ENCODE measurements at regions not wholly inside any gene's neighbourhood (a gene's known extent, or its start where the extent isn't known, plus 50 kb on each side); places are given as distances from the start of the nearest gene placed in this dataset.

DNA sequence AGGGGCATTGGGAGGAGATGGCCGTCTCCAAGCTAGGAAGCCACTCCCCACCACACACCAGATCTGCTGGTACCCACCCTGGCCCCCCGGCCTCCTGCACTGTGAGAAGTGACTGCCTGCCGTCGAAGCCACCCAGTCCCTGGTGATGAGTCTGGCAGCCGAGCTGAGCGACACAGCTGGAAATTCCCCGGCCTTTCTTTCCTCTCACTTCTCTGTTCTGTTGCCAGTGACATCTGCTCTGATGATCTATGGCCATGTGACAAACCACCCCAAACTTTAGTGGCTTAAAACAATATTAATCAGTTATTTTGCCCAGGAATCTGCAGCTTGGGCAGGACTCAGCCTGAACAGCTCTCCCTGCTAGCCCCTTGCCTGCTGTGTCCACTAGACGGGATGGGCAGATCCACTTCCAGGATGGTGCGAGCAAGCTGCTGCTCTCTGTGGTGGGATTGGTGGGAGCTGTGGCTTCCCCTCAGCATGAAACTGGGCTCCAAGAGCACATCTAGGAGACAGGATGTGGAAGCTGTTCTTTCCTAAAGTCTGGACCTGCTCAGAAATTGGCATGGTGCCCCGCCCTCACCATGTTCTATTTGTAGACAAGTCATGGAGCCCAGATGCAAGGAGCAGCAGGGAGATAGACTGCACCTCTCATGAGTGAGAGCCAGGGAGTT is 211.2 kb downstream of the GADD45G start:
- H3K4me2 ChIP-seq (ENCODE audit: low read depth, low read length, poor library complexity, severe bottlenecking): no peak overlapping the region
- TF ChIP-seq, protein P1, sequence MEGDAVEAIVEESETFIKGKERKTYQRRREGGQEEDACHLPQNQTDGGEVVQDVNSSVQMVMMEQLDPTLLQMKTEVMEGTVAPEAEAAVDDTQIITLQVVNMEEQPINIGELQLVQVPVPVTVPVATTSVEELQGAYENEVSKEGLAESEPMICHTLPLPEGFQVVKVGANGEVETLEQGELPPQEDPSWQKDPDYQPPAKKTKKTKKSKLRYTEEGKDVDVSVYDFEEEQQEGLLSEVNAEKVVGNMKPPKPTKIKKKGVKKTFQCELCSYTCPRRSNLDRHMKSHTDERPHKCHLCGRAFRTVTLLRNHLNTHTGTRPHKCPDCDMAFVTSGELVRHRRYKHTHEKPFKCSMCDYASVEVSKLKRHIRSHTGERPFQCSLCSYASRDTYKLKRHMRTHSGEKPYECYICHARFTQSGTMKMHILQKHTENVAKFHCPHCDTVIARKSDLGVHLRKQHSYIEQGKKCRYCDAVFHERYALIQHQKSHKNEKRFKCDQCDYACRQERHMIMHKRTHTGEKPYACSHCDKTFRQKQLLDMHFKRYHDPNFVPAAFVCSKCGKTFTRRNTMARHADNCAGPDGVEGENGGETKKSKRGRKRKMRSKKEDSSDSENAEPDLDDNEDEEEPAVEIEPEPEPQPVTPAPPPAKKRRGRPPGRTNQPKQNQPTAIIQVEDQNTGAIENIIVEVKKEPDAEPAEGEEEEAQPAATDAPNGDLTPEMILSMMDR (IDR thresholded peaks at IDR 0.05; ENCODE audit: insufficient read depth, low read length, poor library complexity, severe bottlenecking): no peak
- TF ChIP-seq EZH2phosphoT487 (conservative IDR thresholded peaks at IDR 0.05; ENCODE audit: low read length): no peak
- no peak overlapping the region for H3K9ac ChIP-seq (ENCODE audit: low read length)

DNA sequence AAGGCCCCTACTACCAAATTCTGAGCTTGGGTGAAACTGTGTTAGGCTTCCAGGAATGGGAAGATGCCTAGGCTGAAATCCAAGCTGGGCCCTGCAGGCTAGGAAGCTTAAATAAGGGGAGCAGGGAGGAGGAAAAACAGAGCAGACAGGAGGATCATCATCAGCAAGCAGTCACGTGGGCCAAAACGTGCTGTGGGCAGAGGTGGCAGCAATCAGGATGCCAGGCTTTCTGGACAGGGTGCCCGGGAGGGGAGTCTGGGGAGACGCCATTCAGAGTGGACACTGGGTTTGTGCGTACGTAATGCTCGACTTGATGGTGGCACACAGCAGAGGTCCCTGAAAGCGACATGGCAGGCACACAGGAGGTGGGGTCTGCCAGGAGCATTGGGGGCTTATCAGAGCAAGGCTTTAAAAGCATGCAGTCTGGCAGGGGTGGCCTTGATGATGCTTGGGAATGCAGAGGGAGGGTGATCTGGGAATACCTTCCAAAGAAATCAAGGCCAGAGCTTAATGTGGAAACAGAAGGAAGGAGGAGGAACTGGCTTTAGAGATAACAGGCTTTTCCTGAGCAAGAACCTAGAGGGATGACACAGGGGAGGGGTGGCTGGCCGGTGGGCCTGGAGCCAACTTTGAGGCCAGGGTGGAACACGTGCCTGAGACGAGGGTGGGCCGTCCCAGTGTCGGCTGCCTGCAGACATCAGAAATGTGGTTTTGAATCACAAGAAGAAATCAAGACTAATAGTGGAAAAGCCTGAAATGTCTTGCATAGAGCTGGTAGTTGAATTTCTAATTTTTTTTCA is 212.5 kb downstream of the GADD45G start:
- Histone ChIP-seq H3K36me3 (ENCODE audit: low read length) (no peaks in the 10 kb centered on the region), H3K4me2 (ENCODE audit: low read depth, low read length, poor library complexity, severe bottlenecking) (no peak overlapping the region), H2AFZ (ENCODE audit: low read depth, low read length, severe bottlenecking) (no peak overlapping the region), H3K27ac (ENCODE audit: low read depth, low read length) (no peak overlapping the region), H3K9me3 (ENCODE audit: insufficient read depth, low read length) (no peaks in the 10 kb centered on the region), H3F3A (ENCODE audit: insufficient read depth) (no peaks in the 10 kb centered on the region), H3K9me2 (replicated peaks; ENCODE audit: insufficient read depth, low read length) (no peaks in the 10 kb centered on the region), H3K4me3 (ENCODE audit: insufficient read depth, low read length, poor library complexity, severe bottlenecking) (no peak overlapping the region), H4K20me1 (ENCODE audit: low read depth, low read length) (no peaks in the 10 kb centered on the region), H3K79me2 (ENCODE audit: insufficient read depth, low read length) (no peaks in the 10 kb centered on the region), H3K9ac (ENCODE audit: low read length) (no peak overlapping the region), H3K27me3 (ENCODE audit: low read length) (no peaks in the 10 kb centered on the region)
- TF ChIP-seq, protein P1 (IDR thresholded peaks at IDR 0.05; ENCODE audit: insufficient read depth, low read length, poor library complexity, severe bottlenecking): no peak
- TF ChIP-seq EZH2phosphoT487 (conservative IDR thresholded peaks at IDR 0.05; ENCODE audit: low read length): no peak

More for the DNA sequence above, 211.2 kb downstream of the GADD45G start:
- Histone ChIP-seq H3K27ac (ENCODE audit: low read depth, low read length) (no peak overlapping the region), H3K9me2 (replicated peaks; ENCODE audit: insufficient read depth, low read length) (no peaks in the 10 kb centered on the region), H3K27me3 (ENCODE audit: low read length) (no peaks in the 10 kb centered on the region), H3K4me3 (ENCODE audit: insufficient read depth, low read length, poor library complexity, severe bottlenecking) (no peak overlapping the region), H2AFZ (ENCODE audit: low read depth, low read length, severe bottlenecking) (no peak overlapping the region), H3K36me3 (ENCODE audit: low read length) (no peaks in the 10 kb centered on the region), H3F3A (ENCODE audit: insufficient read depth) (no peaks in the 10 kb centered on the region), H4K20me1 (ENCODE audit: low read depth, low read length) (no peaks in the 10 kb centered on the region), H3K9me3 (ENCODE audit: insufficient read depth, low read length) (no peaks in the 10 kb centered on the region), H3K79me2 (ENCODE audit: insufficient read depth, low read length) (no peaks in the 10 kb centered on the region)

DNA sequence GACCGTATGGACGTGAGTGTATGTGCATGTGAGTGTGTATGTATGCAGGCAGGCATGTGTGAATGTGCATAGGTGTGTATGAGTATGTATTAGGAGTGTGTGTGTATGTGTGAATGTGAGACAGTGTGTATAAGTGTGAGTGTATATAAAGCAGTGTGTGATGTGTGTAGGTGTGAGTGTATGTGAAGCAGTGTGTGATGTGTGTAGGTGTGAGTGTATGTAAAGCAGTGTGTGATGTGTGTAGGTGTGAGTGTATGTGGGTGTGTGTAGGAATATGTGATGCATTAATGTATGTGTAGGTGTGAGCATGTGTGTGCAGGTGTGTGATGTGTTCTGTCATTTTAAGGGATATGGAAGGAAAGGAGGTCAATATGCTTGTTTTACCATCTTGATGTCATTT is 215.5 kb downstream of the GADD45G start:
- no peaks in the 10 kb centered on the region for H3K9me2 ChIP-seq (replicated peaks; ENCODE audit: insufficient read depth, low read length)
- H3K4me2 ChIP-seq (ENCODE audit: low read depth, low read length, poor library complexity, severe bottlenecking): no peak overlapping the region
- H3K9ac ChIP-seq (ENCODE audit: low read length): no peak overlapping the region
- no peaks in the 10 kb centered on the region for H3K9me3 ChIP-seq (ENCODE audit: insufficient read depth, low read length)
- H3K79me2 ChIP-seq (ENCODE audit: insufficient read depth, low read length): no peaks in the 10 kb centered on the region
- no peaks in the 10 kb centered on the region for H3K36me3 ChIP-seq (ENCODE audit: low read length)
- no peaks in the 10 kb centered on the region for H3K27me3 ChIP-seq (ENCODE audit: low read length)
- no peak for TF ChIP-seq EZH2phosphoT487 (conservative IDR thresholded peaks at IDR 0.05; ENCODE audit: low read length)
- TF ChIP-seq, protein P1 (IDR thresholded peaks at IDR 0.05; ENCODE audit: insufficient read depth, low read length, poor library complexity, severe bottlenecking): no peak
- H4K20me1 ChIP-seq (ENCODE audit: low read depth, low read length): no peaks in the 10 kb centered on the region
- no peaks in the 10 kb centered on the region for H3F3A ChIP-seq (ENCODE audit: insufficient read depth)
- no peak overlapping the region for H2AFZ ChIP-seq (ENCODE audit: low read depth, low read length, severe bottlenecking)
- H3K27ac ChIP-seq (ENCODE audit: low read depth, low read length): no peak overlapping the region
- no peak overlapping the region for H3K4me3 ChIP-seq (ENCODE audit: insufficient read depth, low read length, poor library complexity, severe bottlenecking)

Data from SU-DHL-6 (cell line).